GM19324 (cell line): ENCODE measurements at regions not wholly inside any gene's neighbourhood (a gene's known extent, or its start where the extent isn't known, plus 50 kb on each side); places are given as distances from the start of the nearest gene placed in this dataset.

Experiments
- ATAC-seq: cut with Tn5 transposase; IDR thresholded peaks from one replicate; pipeline ENCODE4 v1.9.1; 2021; ENCODE audit warnings: mild to moderate bottlenecking, moderate library complexity; ENCODE audit not compliant: unreplicated experiment, low FRiP score

DNA sequence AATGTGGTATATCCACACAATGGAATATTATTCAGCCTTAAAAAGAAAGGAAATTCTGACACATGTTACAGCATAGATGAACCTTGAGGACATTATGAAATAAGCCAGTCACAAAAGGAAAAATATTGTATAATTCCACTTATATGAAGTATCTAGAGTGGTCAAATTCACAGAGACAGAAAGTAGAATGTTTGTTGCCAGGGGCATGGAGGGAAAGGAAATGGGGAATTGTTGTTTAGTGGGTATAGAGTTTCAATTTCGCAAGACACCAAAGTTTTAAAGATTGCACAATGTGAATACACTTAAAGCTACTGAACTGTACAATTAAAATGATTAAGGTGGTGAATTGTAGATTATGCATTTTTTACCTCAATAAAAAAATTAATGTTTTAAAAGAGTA is 92.9 kb downstream of the TXNL1 start:
- ATAC-seq = no peak

DNA sequence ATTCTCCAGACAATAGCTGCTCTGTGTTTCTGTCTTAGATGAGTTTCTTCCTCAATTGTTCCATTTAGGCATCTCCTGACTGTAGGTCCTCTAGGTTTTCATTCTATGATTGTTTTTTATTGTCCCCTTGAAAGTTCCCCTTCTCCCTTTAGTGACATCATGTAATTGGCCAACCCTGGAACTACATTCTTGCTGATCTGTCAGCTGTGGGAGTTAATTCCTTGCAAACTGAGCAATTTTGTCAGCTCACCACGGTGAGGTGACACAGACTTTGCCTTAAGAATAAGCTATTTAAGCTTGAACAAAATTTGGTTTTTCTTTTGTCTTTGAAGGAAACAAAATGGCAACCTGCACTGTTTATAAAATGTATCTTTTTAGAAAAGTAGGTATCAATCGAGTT is 95.9 kb downstream of the TXNL1 start:
- no peak for ATAC-seq

DNA sequence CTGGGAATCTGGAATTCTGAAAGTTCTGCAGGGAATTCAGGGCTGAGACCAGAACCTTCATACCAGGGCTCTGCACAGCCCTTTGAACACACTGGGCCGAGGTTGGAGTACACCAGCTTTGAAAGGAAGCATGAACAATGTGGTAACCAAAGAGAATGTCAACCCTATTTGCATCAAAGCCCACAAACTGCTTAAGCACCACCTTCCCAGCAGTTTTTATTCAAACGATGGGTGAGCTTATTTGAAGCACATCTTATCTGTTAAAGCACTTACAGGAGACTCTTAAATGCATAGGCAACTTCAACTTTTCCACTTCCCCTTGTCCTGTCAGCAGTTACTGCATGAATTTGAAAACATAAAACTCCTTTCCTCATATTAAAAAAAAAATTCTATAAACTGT is 96.6 kb downstream of the TXNL1 start:
- ATAC-seq = peak; percentile 77

- ATAC-seq = no peak
Measured at GRCh38 chr18:56541340-56541739, 97.1 kb downstream of the TXNL1 start.

- ATAC-seq = no peak
Measured at GRCh38 chr18:56538746-56539145, 99.6 kb downstream of the TXNL1 start.

- ATAC-seq = peak; percentile 82
Measured at GRCh38 chr18:56532176-56532840, 106.1 kb downstream of the TXNL1 start.

- ATAC-seq = no peak
Measured at GRCh38 chr18:56522816-56523215, 115.6 kb downstream of the TXNL1 start.

GRCh38 chr18:56521263-56521662 is 117.1 kb downstream of the TXNL1 start:
- no peak for ATAC-seq

DNA sequence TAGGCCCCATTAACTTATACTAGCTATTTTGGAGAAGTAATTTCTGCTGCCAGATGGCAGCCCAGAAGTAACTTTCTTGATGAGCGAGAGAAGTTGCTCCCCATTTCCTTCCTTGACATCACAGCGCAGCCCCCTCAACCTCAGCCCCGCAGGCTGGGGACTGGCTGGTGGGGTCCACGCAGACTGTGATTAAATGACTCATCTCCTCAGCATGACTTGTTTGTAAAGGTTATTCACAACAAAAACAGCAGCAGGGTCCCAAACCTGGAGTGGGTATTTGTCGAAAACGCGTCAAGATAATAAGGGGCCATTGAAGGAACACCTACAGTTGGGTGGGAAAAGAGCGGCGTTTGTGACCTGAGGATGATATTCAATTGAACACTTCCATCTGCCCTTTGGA is 120.6 kb downstream of the TXNL1 start:
- ATAC-seq = no peak

- no peak for ATAC-seq
Measured at GRCh38 chr18:56517196-56517595, 121.2 kb downstream of the TXNL1 start.

DNA sequence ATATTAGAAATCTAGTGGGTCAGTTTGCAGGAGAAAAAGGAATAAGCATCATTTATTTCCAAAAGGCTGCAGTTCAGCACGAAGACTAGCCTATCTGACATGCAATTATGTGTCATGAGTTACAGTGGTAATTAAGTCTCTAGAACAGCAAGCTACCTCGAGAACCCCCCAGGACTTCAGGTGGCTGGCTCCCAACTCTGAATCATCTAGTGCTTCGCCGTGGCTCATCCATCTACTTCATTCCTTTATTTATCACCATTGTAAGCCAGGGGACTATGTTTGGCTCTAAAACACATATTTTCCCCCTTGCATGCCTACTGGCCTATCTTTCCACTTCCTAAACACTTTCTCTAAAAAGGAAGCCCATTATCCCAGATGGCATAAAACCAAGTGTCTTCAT is 121.6 kb downstream of the TXNL1 start:
- no peak for ATAC-seq

GRCh38 chr18:56515522-56515921 is 122.9 kb downstream of the TXNL1 start:
- ATAC-seq = no peak

DNA sequence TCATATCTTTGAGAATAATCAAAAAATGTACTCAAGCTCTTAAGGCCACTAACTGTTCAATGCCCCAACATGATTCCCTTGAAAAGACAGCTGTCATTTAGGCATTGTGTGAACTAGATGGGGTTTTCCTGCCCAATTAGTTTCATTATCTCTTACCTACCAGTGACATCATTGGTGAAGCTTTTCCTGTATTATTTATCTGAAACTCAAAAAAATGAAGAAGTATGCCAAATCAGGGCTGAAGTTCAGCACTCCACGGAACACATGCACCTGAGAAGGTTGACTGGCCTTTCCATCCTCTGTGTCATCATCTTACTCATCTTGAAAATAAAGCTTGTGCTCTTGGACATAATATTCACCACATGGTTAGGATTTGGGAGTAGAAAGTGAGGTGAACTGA is 126.4 kb downstream of the TXNL1 start:
- ATAC-seq = no peak

GRCh38 chr18:56510108-56510507 is 128.3 kb downstream of the TXNL1 start:
- ATAC-seq = no peak

DNA sequence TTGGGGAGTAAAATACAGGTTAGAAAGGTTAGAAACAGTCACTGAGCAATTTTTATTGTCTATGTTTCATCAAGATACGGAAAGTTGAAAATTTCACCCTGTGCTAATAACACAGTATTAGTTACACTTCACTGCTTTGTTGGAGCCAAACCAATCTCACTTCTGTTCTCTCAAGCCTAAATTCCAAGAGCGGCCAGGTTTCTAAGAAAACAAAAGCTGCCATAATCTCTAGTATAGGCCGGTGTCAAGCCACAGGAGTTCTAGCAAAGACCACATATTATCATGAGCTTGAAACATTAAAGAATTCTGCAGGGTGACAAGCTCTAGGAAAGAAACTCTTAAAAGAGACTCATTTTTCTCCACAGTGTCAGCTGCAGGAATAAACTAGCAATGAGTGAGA is 128.7 kb downstream of the TXNL1 start:
- no peak for ATAC-seq

DNA sequence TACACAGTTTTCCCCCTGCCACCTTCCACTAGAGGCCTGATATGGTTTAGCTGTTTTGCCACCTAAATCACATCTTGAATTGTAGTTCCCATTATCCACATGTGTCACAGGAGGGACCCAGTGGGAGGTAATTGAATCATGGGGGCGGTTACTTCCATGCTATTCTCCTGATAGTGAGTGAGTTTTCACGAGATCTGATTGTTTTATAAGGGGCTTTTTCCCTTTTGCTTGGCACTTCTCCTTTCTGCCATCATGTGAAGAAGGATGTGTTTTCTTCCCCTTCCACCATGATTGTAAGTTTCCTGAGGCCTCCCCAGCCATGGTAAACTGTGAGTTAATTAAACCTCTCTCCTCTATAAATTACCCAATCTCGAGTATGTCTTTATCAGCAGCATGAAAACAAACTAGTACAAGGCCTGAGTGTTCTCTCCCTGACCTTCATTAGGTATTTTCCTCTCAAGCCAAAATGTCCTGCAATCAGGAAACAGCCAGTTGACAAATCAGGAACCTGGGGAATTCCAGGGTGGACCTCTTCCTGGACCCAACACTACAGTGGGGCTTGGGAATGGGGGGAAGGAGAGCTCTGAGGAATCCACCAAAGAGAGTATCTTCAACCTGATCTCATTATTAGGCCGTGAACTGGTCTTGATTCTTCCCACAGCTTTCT is 129.9 kb downstream of the TXNL1 start:
- no peak for ATAC-seq

GRCh38 chr18:56505971-56506370 is 132.4 kb downstream of the TXNL1 start:
- ATAC-seq = no peak

DNA sequence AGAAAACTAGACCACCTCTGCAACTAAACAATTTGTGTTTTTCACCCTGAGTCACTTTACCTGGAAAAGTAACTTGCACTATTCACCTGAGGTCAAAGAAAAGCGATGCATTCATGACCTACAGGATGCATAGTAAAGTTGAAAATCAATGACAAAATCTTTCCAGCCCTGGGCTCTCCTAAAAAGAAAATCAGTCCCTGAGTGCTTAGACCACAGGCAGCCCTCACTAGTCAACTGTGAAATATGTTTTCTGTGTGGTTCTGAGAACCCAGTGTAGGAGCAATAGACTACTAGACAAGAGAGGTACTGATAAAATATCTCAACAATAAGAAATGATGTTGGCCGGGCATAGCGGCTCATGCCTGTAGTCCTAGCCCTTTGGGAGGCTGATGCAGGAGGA is 133.1 kb downstream of the TXNL1 start:
- ATAC-seq = no peak

- no peak for ATAC-seq
Measured at GRCh38 chr18:56501896-56502295, 136.5 kb downstream of the TXNL1 start.

DNA sequence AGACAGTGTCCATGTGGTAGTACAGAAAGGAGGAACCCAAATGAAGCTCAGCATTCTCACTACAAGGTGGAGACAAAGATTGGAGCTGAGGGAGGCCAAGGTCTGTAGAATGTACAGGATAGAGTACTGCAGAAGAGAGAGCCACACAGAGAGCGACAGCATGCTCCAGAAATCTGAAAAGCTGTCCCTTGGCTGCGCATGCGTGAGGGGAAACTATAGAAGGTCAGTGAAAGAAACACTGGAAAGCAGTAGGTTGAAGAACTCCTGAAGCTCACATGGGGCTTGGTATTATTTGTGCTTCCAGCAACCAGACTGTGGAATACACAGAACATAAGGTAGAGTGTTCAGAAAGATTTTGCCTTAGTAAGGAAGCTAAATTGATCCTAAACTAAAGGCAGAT is 142.5 kb downstream of the TXNL1 start:
- ATAC-seq = no peak

GRCh38 chr18:56493531-56493930 is 144.9 kb downstream of the TXNL1 start:
- ATAC-seq = no peak

DNA sequence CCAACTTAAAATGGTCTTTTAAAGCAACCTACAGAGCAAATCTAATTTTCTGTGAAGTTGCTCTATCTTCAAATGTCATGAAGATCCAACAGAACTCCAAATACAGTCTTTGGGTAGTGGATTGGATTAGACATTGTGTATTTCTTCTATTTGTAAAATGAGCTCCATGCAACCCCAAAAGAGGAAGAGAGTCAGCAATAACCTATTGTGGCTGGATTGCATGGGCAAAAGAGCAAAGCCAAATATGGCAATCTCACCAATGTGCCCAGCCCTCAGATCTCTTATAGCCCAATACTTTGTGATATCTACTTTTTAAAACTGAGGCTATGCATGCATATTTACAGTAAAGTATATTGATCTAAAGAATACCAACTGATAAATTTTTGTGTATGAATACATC is 146.3 kb downstream of the TXNL1 start:
- ATAC-seq = no peak
